HepG2 (cell line): ENCODE measurements at regions not wholly inside any gene's neighbourhood (a gene's known extent, or its start where the extent isn't known, plus 50 kb on each side); places are given as distances from the start of the nearest gene placed in this dataset.

Experiments
- ATAC-seq: fragments of 200-7000 bp; cut with Tn5 transposase; 3 replicates; pipeline ENCODE4 v1.9.1; 2020; ENCODE audit warnings: mild to moderate bottlenecking, moderate library complexity
- BruUV-seq: library from RNA; stranded (reverse); fragments of 400-500 nt; replicated peaks from 2 replicates; lab custom pipeline; 2021; lab: Mats Ljungman, UMichigan
- CTCF ChIA-PET: fragments of 300-600 bp; formaldehyde crosslinking; extraction: SDS; loops from one replicate; lab custom pipeline; 2021; ENCODE audit warnings: low total read pairs, inconsistent platforms, low intra/inter-chr PET ratio; lab: Yijun Ruan, JAX
- POLR2A ChIA-PET: fragments of 350-600 bp; sonication (Branson Sonifier 250); formaldehyde crosslinking; loops from one replicate; lab custom pipeline; 2020; ENCODE audit warnings: antibody characterized with exemption, inconsistent platforms; lab: Yijun Ruan, JAX
- DNase-seq: peaks from one replicate; pipeline ENCODE4 v3.0.0-alpha.2; 2015; ENCODE audit warnings: low spot score
- FAIRE-seq: peaks from 3 replicates; lab custom pipeline; 2011; peaks lifted over from hg19 to GRCh38; lab: Jason Lieb, UNC
- H2AFZ ChIP-seq: one replicate; pipeline ENCODE4 v1.6.1; 2011; ENCODE audit warnings: low read length, inconsistent platforms
- H3K27ac ChIP-seq: fragments of 300-600 bp; 3 replicates; pipeline ENCODE4 v1.8.0; 2011; ENCODE audit warnings: mixed run types, mild to moderate bottlenecking, mixed read lengths, low read length, inconsistent platforms; ENCODE audit not compliant: insufficient read depth; ENCODE audit errors: extremely low read length
- H3K27me3 ChIP-seq, 2 experiments: fragments of 200-600 bp in 1 of 2; 2 replicates in 1 of 2; 3 replicates in 1 of 2; pipeline versions ENCODE4 v1.6.0 to v1.8.0; 2011; ENCODE audit warnings: low read length in 2 of 2, mild to moderate bottlenecking in 2 of 2, moderate library complexity in 2 of 2, inconsistent platforms in 1 of 2; ENCODE audit not compliant: insufficient read depth in 2 of 2, control insufficient read depth in 1 of 2
- H3K36me3 ChIP-seq, 2 experiments: fragments of 200-600 bp in 1 of 2; replicated peaks in 1 of 2; 2 replicates in 1 of 2; 3 replicates in 1 of 2; pipeline versions ENCODE4 v1.5.1 to v1.8.0; 2011; ENCODE audit warnings: low read length in 2 of 2, inconsistent platforms in 1 of 2; ENCODE audit not compliant: insufficient read depth in 2 of 2, control insufficient read depth in 1 of 2
- H3K4me1 ChIP-seq: 2 replicates; pipeline ENCODE4 v1.5.1; 2012; ENCODE audit warnings: low read length, inconsistent platforms; ENCODE audit not compliant: insufficient read depth
- H3K4me2 ChIP-seq: 2 replicates; pipeline ENCODE4 v1.6.0; 2011; ENCODE audit warnings: low read depth, low read length, inconsistent platforms
- H3K4me3 ChIP-seq, 3 experiments: fragments of 200-600 bp in 1 of 3; sonication (generic), shearing (Covaris generic) in 1 of 3; replicated peaks in 1 of 3; 2 replicates each; pipeline ENCODE4 v1.5.1; 2011 to 2016; ENCODE audit warnings: low read length in 3 of 3, inconsistent platforms in 2 of 3, low read depth in 2 of 3, mild to moderate bottlenecking in 2 of 3, control low read depth in 1 of 3, mixed read lengths in 1 of 3; ENCODE audit not compliant: insufficient read depth in 1 of 3
- H3K79me2 ChIP-seq: one replicate; pipeline ENCODE4 v1.6.1; 2011; ENCODE audit warnings: low read length, inconsistent platforms; ENCODE audit not compliant: insufficient read depth
- H3K9ac ChIP-seq: 2 replicates; pipeline ENCODE4 v1.6.0; 2011; ENCODE audit warnings: mild to moderate bottlenecking, low read depth, low read length, inconsistent platforms; ENCODE audit not compliant: insufficient read depth
- H3K9me3 ChIP-seq: 2 replicates; pipeline ENCODE4 v1.5.1; 2012; ENCODE audit warnings: mild to moderate bottlenecking, low read length
- H4K20me1 ChIP-seq: 2 replicates; pipeline ENCODE4 v1.6.0; 2011; ENCODE audit warnings: inconsistent platforms, mild to moderate bottlenecking, low read length, moderate library complexity; ENCODE audit not compliant: insufficient read depth
- HMGXB3 ChIP-seq: sonication (generic); formaldehyde crosslinking; IDR thresholded peaks from 2 replicates; pipeline ENCODE4 v1.4.0; 2020; ENCODE audit warnings: missing genetic modification reagents, borderline replicate concordance
- HOXA7 ChIP-seq: sonication (generic); formaldehyde crosslinking; IDR thresholded peaks from 2 replicates; pipeline ENCODE4 v1.8.1; 2022; ENCODE audit warnings: mild to moderate bottlenecking, missing genetic modification reagents, moderate library complexity
- IKZF1 ChIP-seq: fragments of 450-650 bp; IDR thresholded peaks from 2 replicates; pipeline ENCODE4 v1.7.1; 2016
- KLF11 ChIP-seq: IDR thresholded peaks from 2 replicates; pipeline ENCODE4 v1.6.1; 2016; ENCODE audit warnings: missing compliant biosample characterization
- NFIC ChIP-seq: IDR thresholded peaks from 2 replicates; pipeline ENCODE4 v1.6.1; 2012; ENCODE audit warnings: mild to moderate bottlenecking, low read length, inconsistent platforms
- ZC3H4 ChIP-seq: sonication (generic); formaldehyde crosslinking; IDR thresholded peaks from 2 replicates; pipeline ENCODE4 v1.4.0; 2020; ENCODE audit warnings: missing genetic modification reagents, borderline replicate concordance
- ZNF605 ChIP-seq: sonication (generic); formaldehyde crosslinking; IDR thresholded peaks from 2 replicates; pipeline ENCODE4 v1.8.0; 2022; ENCODE audit warnings: mild to moderate bottlenecking, missing genetic modification reagents
- WGBS: methylation state at CpG from one replicate; pipeline ENCODE4 v1.1.6; 2017; ENCODE audit warnings: low lambda C conversion rate; 5-methylcytosine and 5-hydroxymethylcytosine counted together
- in situ Hi-C: cut with HindIII; loops from 2 replicates; pipeline ENCODE4 v1.10.0; 2017; ENCODE audit warnings: low pct_unique_long_range_greater_than_20kb; ENCODE audit not compliant: extremely low pct_ligation_motif_present
- intact Hi-C: fragments of 100-400 bp; cut with micrococcal nuclease; formaldehyde crosslinking; loops from one replicate; pipeline ENCODE4 v1.10.0; 2022; ENCODE audit not compliant: unreplicated experiment
- TF ChIP-seq, protein P1 (sequence below): sonication (generic); formaldehyde crosslinking; IDR thresholded peaks from 2 replicates; pipeline ENCODE4 v1.4.0; 2020; ENCODE audit warnings: mild to moderate bottlenecking, missing genetic modification reagents
- TF ChIP-seq, protein P2 (sequence below): sonication (generic); formaldehyde crosslinking; IDR thresholded peaks from 2 replicates; pipeline ENCODE4 v1.8.1; 2023; ENCODE audit warnings: mild to moderate bottlenecking, missing genetic modification reagents

- TF ChIP-seq, protein P1, sequence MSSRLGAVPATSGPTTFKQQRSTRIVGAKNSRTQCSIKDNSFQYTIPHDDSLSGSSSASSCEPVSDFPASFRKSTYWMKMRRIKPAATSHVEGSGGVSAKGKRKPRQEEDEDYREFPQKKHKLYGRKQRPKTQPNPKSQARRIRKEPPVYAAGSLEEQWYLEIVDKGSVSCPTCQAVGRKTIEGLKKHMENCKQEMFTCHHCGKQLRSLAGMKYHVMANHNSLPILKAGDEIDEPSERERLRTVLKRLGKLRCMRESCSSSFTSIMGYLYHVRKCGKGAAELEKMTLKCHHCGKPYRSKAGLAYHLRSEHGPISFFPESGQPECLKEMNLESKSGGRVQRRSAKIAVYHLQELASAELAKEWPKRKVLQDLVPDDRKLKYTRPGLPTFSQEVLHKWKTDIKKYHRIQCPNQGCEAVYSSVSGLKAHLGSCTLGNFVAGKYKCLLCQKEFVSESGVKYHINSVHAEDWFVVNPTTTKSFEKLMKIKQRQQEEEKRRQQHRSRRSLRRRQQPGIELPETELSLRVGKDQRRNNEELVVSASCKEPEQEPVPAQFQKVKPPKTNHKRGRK (CRISPR knock-in tag): no peak
- TF ChIP-seq ZC3H4 (CRISPR knock-in tag): no peak
Observed at GRCh38 chr18:55857956-55858355, 270.0 kb upstream of the TCF4 start (continued).

- TF ChIP-seq, protein P2, sequence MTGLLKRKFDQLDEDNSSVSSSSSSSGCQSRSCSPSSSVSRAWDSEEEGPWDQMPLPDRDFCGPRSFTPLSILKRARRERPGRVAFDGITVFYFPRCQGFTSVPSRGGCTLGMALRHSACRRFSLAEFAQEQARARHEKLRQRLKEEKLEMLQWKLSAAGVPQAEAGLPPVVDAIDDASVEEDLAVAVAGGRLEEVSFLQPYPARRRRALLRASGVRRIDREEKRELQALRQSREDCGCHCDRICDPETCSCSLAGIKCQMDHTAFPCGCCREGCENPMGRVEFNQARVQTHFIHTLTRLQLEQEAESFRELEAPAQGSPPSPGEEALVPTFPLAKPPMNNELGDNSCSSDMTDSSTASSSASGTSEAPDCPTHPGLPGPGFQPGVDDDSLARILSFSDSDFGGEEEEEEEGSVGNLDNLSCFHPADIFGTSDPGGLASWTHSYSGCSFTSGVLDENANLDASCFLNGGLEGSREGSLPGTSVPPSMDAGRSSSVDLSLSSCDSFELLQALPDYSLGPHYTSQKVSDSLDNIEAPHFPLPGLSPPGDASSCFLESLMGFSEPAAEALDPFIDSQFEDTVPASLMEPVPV (CRISPR knock-in tag): no peak
- no peak for TF ChIP-seq HOXA7 (CRISPR knock-in tag)
- TF ChIP-seq HMGXB3 (CRISPR knock-in tag): no peak
- TF ChIP-seq ZNF605 (CRISPR knock-in tag): no peak
- no peak for TF ChIP-seq IKZF1
- TF ChIP-seq NFIC: no peak
- TF ChIP-seq KLF11 (CRISPR knock-in tag): no peak
- Histone ChIP-seq H2AFZ (no peak overlapping the region), H3K27ac (no peak overlapping the region), H3K9ac (no peak overlapping the region), H3K9me3 (peaks cover 33% of the 10 kb centered on the region), H3K27me3 (no peaks in the 10 kb centered on the region), H3K4me3 (no peak overlapping the region), H3K4me1 (no peaks in the 10 kb centered on the region), H3K36me3 (no peaks in the 10 kb centered on the region), H4K20me1 (no peaks in the 10 kb centered on the region), H3K4me2 (no peak overlapping the region), H3K79me2 (no peaks in the 10 kb centered on the region)
- ATAC-seq (no peak), FAIRE-seq (no peak), DNase-seq (no peak)
- in situ Hi-C loops (no loop called here), intact Hi-C loops (no loop called here)
- POLR2A ChIA-PET: no interaction called here
- CTCF ChIA-PET: no interaction called here
- WGBS: 2% methylated on average over 2 of the region's 2 CpGs
- BruUV-seq: no TSS peak
Observed at GRCh38 chr18:55857409-55857808, 269.4 kb upstream of the TCF4 start.
